Smooth muscle cell (in vitro differentiated cells): ENCODE measurements at regions not wholly inside any gene's neighbourhood (a gene's known extent, or its start where the extent isn't known, plus 50 kb on each side); places are given as distances from the start of the nearest gene placed in this dataset.

ENCODE experiments used
- DNase-seq: peaks from one replicate; lab custom pipeline; 2025; ENCODE audit not compliant: unreplicated experiment; lab: John Stamatoyannopoulos, UW
- H2AFZ ChIP-seq: fragments of 200-600 bp; sonication (generic); 2 replicates; pipeline ENCODE4 v1.6.0; 2016; ENCODE audit warnings: antibody characterized with exemption, low read depth, mild to moderate bottlenecking
- H3F3A ChIP-seq: fragments of 200-600 bp; sonication (generic); 2 replicates; pipeline ENCODE4 v1.6.0; 2017; ENCODE audit warnings: antibody characterized with exemption, low read depth
- H3K27ac ChIP-seq: fragments of 200-600 bp; sonication (generic); 2 replicates; pipeline ENCODE4 v1.5.1; 2016; ENCODE audit warnings: low read depth, mild to moderate bottlenecking
- H3K27me3 ChIP-seq: fragments of 200-600 bp; sonication (generic); 2 replicates; pipeline ENCODE4 v1.6.1; 2016; ENCODE audit warnings: low read depth, mild to moderate bottlenecking
- H3K36me3 ChIP-seq: fragments of 200-600 bp; sonication (generic); 2 replicates; pipeline ENCODE4 v1.5.1; 2016; ENCODE audit warnings: low read depth
- H3K4me1 ChIP-seq: fragments of 200-600 bp; sonication (generic); 2 replicates; pipeline ENCODE4 v1.5.1; 2016; ENCODE audit warnings: low read depth
- H3K4me2 ChIP-seq: fragments of 200-600 bp; sonication (generic); 2 replicates; pipeline ENCODE4 v1.6.0; 2016; ENCODE audit warnings: mild to moderate bottlenecking
- H3K4me3 ChIP-seq: fragments of 200-600 bp; sonication (generic); 2 replicates; pipeline ENCODE4 v1.5.1; 2016; ENCODE audit warnings: mild to moderate bottlenecking
- H3K79me2 ChIP-seq: fragments of 200-600 bp; sonication (generic); 2 replicates; pipeline ENCODE4 v1.6.0; 2016; ENCODE audit warnings: low read depth, mild to moderate bottlenecking
- H3K9ac ChIP-seq: fragments of 200-600 bp; sonication (generic); 2 replicates; pipeline ENCODE4 v1.6.0; 2016; ENCODE audit warnings: low read depth
- H3K9me3 ChIP-seq: fragments of 200-600 bp; sonication (generic); replicated peaks from 2 replicates; pipeline ENCODE4 v1.5.1; 2016; ENCODE audit warnings: low read depth
- H4K20me1 ChIP-seq: fragments of 200-600 bp; sonication (generic); 2 replicates; pipeline ENCODE4 v1.6.0; 2016; ENCODE audit warnings: low read depth
- CTCF ChIP-seq: fragments of 200-600 bp; sonication (generic); IDR thresholded peaks from 2 replicates; pipeline ENCODE4 v1.5.1; 2017; ENCODE audit warnings: borderline replicate concordance, mild to moderate bottlenecking, antibody characterized with exemption; ENCODE audit not compliant: insufficient read depth, poor library complexity, severe bottlenecking
- WGBS: methylation state at CpG from one replicate; pipeline ENCODE4 v1.1.7; 2016; ENCODE audit warnings: low lambda C conversion rate; 5-methylcytosine and 5-hydroxymethylcytosine counted together

DNA sequence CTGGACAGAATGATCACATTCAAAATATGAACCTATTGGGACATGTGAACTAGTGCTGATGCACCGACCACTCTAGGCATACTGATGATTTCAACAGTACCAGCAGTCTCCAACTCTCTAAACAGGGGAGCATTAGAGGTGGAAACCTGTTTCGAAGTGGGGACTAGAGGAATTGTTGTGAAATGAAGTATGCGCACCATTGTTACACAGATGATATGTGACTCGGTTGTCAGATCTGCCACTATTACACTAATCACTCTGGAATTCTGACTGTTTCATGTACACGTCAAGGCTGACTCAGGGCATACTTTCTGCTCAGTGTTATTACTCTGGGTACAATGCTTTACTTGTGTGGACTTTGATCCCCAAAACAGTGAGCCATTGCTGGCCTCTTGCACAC lies 198.2 kb upstream of the UBE2E2 start:
- Histone ChIP-seq H3K9ac (peak overlapping the region; percentile 33), H3K27me3 (no peaks in the 10 kb centered on the region), H3F3A (no peaks in the 10 kb centered on the region), H3K27ac (peak overlapping the region; percentile 75), H3K36me3 (no peaks in the 10 kb centered on the region), H3K4me2 (no peak overlapping the region), H2AFZ (peak overlapping the region; percentile 61), H4K20me1 (no peaks in the 10 kb centered on the region), H3K79me2 (no peaks in the 10 kb centered on the region), H3K9me3 (no peaks in the 10 kb centered on the region), H3K4me1 (no peaks in the 10 kb centered on the region), H3K4me3 (no peak overlapping the region)
- no peak for DNase-seq
- 64% methylated on average over 5 of the region's 5 CpGs for WGBS
- no peak for TF ChIP-seq CTCF

DNA sequence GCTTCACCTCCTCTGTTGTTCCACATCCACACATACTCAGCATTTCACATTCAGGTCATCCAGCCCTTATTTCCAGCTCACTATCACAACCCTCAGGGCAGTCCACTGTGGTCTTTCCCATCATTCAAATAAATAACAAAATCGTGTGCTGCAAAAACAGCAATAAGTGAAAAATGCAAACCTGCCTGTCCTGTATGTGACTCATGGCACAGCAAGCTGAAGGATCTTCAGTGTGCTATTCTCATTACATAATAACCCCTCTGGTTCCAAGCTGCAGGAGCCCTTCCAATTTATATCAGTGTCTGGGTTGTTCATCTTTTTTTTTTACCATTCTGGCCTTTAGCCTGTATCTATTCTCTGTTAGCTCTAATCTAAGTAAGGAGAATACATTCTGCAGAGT lies 185.3 kb upstream of the UBE2E2 start:
- DNase-seq = no peak
- WGBS = 10% methylated on average over 1 of the region's 1 CpG

GRCh38 chr3:23019596-23020300 lies 183.4 kb upstream of the UBE2E2 start:
- WGBS = 20% methylated on average over 4 of the region's 4 CpGs

More for the DNA sequence above, 185.3 kb upstream of the UBE2E2 start:
- no peak overlapping the region for H3K4me3 ChIP-seq
- H3K9me3 ChIP-seq = no peaks in the 10 kb centered on the region
- H3K4me1 ChIP-seq = peaks cover 5% of the 10 kb centered on the region
- no peaks in the 10 kb centered on the region for H4K20me1 ChIP-seq
- no peaks in the 10 kb centered on the region for H3F3A ChIP-seq
- no peaks in the 10 kb centered on the region for H3K27me3 ChIP-seq
- no peak for TF ChIP-seq CTCF
- H3K9ac ChIP-seq = no peak overlapping the region
- H3K36me3 ChIP-seq = no peaks in the 10 kb centered on the region
- no peaks in the 10 kb centered on the region for H3K79me2 ChIP-seq
- H2AFZ ChIP-seq = no peak overlapping the region
- H3K27ac ChIP-seq = no peak overlapping the region
- H3K4me2 ChIP-seq = no peak overlapping the region

More at GRCh38 chr3:23019596-23020300, 183.4 kb upstream of the UBE2E2 start:
- H2AFZ ChIP-seq = no peak overlapping the region
- no peaks in the 10 kb centered on the region for H3K27me3 ChIP-seq
- H3K9me3 ChIP-seq = no peaks in the 10 kb centered on the region
- H3K27ac ChIP-seq = peak overlapping the region; percentile 50
- H3F3A ChIP-seq = no peaks in the 10 kb centered on the region
- H3K4me2 ChIP-seq = peak overlapping the region; percentile 74
- DNase-seq = no peak
- H3K79me2 ChIP-seq = no peaks in the 10 kb centered on the region
- peaks cover 5% of the 10 kb centered on the region for H3K4me1 ChIP-seq
- H4K20me1 ChIP-seq = no peaks in the 10 kb centered on the region
- no peaks in the 10 kb centered on the region for H3K36me3 ChIP-seq
- no peak for TF ChIP-seq CTCF
- no peak overlapping the region for H3K4me3 ChIP-seq
- no peak overlapping the region for H3K9ac ChIP-seq
